GM21515 (cell line): ENCODE measurements at regions not wholly inside any gene's neighbourhood (a gene's known extent, or its start where the extent isn't known, plus 50 kb on each side); places are given as distances from the start of the nearest gene placed in this dataset.

Experiments used
- ATAC-seq: cut with Tn5 transposase; IDR thresholded peaks from one replicate; pipeline ENCODE4 v1.9.1; 2021; ENCODE audit not compliant: unreplicated experiment

- no peak for ATAC-seq
Measured at GRCh38 chr1:55483523-55483922, 268.4 kb upstream of the USP24 start.

DNA sequence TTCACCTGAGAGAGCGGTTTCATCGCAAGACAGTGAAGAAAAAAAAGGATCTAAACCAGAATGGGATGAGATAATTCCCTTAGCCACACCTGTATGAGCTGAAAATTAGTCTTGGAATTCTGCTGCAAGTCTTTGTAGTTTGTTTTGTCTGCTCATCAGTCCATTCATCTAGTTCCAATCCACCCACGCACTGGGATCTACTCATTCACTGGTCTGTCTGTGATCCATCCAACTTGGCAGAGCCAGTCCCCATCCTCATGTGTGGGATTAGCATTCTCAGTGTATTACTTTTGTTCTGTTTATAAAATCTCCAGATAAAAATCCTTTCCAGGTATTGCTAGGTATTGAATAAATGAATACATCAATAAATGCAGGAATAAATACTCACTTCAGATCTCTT lies 266.5 kb upstream of the USP24 start:
- ATAC-seq: no peak

DNA sequence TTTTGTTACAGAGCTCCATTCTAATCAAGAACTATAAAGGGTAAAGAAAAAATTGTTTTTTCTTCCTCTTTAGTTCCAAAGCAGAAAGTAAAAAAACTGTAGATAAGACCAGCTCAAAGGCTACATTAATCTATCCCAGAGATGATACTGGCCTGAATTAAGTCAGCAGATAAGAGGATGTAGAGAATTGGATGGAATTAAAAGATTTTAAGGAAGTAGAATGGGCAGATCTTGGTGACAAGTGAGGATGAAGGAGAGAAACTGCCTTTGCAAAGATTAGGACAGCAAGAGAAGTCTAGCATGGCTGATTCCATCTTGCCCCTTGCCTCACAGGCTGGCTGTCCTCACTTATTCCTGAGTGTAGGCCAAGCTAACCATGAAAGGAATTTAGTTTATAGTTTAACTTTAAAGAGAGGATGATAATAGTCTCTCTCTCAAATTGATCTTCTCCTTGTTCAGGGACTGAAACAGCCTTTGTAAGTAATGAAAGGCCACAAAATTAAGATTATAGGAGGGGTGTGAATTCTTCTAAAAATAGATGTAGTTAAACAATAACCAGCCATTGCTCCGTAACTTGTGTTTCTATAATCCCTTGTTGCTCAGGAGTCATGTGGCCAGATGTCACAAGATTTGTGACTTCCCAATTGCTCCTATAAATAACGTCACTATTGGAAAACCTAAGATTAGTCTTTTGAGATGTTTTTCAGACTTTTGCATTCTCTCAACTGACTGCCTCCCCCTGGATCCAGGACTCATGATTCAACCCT lies 265.0 kb upstream of the USP24 start:
- ATAC-seq: no peak

DNA sequence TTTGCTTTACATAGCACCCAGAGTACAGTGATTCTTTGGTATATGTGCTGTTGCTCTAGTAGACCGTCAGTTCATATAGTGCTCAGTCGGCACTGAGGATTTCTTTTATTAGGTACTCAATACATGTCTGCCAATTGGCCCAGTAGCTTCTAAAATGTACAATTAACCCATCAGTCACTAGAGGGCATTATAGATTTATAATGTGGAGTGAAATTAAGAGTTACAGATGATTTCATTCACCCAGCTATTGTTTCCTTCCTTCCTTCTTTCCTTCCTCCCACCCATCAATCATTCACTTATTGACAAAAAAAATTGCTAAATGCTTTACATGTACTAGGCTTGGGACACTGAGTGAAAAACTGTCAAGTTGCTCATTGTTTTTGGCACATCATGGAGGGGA lies 263.6 kb upstream of the USP24 start:
- ATAC-seq: no peak

GRCh38 chr1:55477953-55478352 lies 262.8 kb upstream of the USP24 start:
- ATAC-seq: no peak

DNA sequence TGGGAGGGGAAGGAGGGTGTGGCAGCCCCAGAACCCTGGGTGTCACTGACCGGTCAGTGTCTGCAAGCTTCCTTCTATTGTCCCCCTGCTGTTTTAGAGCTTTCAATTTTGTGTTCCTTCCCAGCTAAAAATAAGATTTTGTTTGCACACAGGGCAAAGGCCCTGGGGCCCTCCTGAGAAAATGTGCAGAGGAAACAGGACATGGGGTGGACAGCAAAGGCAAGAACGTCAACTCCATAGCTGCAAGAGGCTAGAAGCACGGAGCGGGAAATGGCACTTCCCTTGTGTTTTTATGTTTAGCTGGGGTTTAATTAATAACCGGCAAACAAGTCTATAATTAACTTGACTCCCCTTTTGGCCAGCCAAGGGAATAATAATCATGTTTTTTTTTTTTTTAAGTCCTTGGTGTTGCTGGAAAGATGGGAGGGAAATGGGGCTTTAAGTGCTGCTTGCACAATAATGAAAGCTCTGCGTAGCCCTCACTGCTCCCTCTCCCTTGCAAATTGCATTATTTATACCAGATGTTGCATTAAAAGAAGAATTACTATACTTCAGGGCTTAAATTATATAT lies 261.4 kb upstream of the USP24 start:
- no peak for ATAC-seq

- ATAC-seq: no peak
Measured at GRCh38 chr1:55474168-55474786, 259.1 kb upstream of the USP24 start.

- no peak for ATAC-seq
Measured at GRCh38 chr1:55473661-55474060, 258.5 kb upstream of the USP24 start.

DNA sequence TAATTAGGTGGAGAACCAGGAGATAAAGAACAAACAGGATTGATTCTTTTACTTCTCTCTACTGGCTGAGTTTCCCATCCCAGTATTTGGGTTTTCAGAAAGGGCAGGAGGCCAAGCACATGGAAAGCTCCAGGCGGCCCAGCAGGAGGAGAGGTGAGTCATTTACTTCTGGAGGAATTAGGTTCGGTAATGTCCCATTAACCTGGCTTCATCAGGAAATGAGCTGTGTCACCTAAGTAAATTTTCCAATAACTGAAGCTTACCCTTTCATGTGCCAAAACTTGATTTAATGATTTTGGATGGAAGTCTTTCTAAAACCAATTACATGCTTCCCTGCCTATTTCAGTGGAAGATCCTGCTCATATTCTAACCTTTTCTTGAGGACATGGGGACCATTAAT lies 257.6 kb upstream of the USP24 start:
- ATAC-seq: no peak

DNA sequence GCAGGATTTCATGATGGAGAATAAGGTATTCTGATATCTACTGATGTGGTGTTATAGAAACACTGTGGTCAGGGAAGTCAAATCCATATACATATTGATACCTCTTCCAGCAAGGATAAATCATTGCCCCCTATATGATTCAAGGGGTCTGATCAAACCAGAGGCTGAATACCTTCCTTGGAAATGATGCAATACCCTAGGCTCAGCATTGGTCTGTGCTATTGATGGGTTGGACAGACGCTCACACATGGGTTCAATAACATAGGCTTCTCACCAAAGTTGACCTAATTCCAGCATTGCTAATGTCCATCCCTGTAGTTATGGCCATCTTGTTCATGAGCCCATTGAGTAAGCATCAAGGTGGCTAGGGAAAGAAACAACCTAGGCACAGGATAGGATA lies 257.0 kb upstream of the USP24 start:
- no peak for ATAC-seq

- ATAC-seq: no peak
Measured at GRCh38 chr1:55468142-55468795, 253.1 kb upstream of the USP24 start.

GRCh38 chr1:55466921-55467320 lies 251.8 kb upstream of the USP24 start:
- no peak for ATAC-seq

DNA sequence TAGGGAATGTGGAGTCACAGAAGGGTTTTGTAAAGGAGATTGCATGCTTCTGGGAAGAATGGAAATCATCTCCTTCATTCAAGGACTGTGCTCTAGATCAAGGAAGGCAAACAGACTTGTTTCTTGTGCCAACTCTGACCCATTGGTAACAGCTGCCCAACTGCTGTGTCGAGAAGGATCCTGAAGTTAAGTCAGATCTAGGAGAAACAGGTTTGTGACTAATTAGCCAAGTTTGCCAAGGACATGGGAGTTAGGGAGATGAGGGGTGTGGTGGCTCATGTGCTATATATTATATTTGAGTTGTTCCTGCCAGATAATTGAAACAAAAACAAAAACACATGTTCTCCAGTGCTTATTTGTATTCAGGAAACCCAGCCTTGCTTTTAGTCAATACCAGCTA lies 251.2 kb upstream of the USP24 start:
- ATAC-seq: no peak

GRCh38 chr1:55464550-55464949 lies 249.4 kb upstream of the USP24 start:
- ATAC-seq: no peak

DNA sequence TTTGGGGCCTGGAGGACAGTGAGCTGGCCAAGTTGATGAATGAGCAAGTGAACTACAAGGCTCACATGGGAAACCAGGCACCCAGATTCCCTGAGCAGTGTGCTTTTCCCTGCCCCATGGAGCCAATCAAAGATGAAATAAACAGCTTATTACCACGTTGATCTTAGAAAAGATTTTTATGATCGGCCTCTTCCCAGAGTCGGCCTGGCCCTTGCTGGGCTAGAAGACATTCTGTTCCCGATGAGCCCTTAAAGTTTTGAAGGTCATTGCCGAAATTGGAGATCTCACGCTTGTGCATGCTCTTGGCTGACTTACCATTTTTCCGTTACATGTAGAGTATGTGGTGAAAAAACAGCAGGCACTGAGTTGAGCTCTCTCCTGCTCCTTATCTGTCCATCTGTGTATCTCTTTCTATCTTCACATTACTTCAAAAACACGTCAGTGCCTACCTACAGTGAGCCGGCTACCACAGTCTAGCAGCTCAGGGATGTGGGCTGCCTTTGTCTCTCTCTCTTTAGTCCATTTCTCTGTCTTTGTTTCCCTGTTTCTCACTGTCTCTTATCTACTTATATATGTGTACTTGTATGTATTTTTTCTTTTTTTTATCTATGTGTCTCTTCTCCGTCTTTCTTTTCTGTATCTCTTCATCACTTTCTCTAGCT lies 248.8 kb upstream of the USP24 start:
- ATAC-seq: no peak

DNA sequence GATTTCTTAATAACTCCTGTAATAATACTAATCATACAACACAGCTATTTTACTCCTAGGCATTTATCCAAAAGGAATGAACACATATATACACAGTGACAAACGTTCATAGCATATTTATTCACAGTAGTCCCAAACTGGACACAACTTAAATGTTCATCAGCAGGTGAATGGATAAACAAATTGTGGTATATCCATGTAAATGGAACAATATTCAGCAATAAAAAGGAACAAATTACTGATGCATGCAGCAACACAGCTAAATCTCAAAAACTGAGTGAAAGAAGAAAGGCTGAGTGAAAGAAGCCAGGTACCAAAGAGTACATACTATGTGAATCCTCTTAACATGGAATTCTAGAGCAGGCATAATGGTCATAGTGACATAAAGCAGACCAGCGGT lies 242.7 kb upstream of the USP24 start:
- ATAC-seq: no peak

GRCh38 chr1:55456971-55457370 lies 241.8 kb upstream of the USP24 start:
- no peak for ATAC-seq

GRCh38 chr1:55448261-55448660 lies 233.1 kb upstream of the USP24 start:
- ATAC-seq: no peak

- ATAC-seq: no peak
Measured at GRCh38 chr1:55447488-55447887, 232.3 kb upstream of the USP24 start.

DNA sequence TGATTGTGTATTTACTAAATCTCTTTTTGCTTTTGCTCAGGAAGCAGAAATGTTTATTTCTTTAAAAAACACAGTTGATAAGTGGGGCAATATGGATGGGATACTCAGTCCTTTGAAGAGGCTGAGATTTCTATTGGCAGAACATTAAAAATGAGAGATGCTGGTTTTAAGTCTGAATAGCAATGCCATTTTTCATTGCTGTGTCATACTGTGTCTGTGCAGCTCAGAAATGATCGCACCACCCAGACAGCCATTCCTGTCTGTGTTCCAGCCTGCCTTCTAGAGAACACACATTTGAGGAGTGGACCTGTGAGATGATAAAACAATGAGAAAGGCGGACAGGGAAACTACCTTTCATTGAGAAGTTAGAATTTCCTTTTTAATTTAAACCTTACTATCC lies 231.2 kb upstream of the USP24 start:
- no peak for ATAC-seq

- ATAC-seq: no peak
Measured at GRCh38 chr1:55445416-55445815, 230.3 kb upstream of the USP24 start.

- no peak for ATAC-seq
Measured at GRCh38 chr1:55444667-55445066, 229.5 kb upstream of the USP24 start.
